ENCODE measurements at regions not wholly inside any gene's neighbourhood (a gene's known extent, or its start where the extent isn't known, plus 50 kb on each side); places are given as distances from the start of the nearest gene placed in this dataset.

- WGBS, 5 donors = 80 to 86% (median 84%) methylated on average over 5 of the region's 5 CpGs
- H3K9me3 ChIP-seq = no peaks in the 10 kb centered on the region
- H3K4me3 ChIP-seq = no peak overlapping the region
- no peak overlapping the region for H3K27ac ChIP-seq
- no peak for DNase-seq
- no peaks in the 10 kb centered on the region for H3K4me1 ChIP-seq
- TF ChIP-seq CTCF (IDR thresholded peaks at IDR 0.05 in 8 of 11, conservative IDR thresholded peaks at IDR 0.05 in 3 of 11) (no peak), POLR2AphosphoS5 (IDR thresholded peaks at IDR 0.05) (no peak)
- intact Hi-C loops (cut with DNase I; ENCODE audit: low total_unique reads) = no loop called here
- no peaks in the 10 kb centered on the region for H3K36me3 ChIP-seq
- peaks cover 0 to 46% (median 0%) of the 10 kb centered on the region in 7 donors for H3K27me3 ChIP-seq (replicated peaks in 1 of 7)
Observed at GRCh38 chr2:235155163-235155562, 203.3 kb downstream of the SH3BP4 start.

- intact Hi-C loops (cut with DNase I; ENCODE audit: low total_unique reads) = no loop called here
- no peaks in the 10 kb centered on the region for H3K36me3 ChIP-seq
- no peak for DNase-seq
- no peaks in the 10 kb centered on the region for H3K4me1 ChIP-seq
- WGBS, 5 donors = 87 to 95% (median 92%) methylated on average over 5 of the region's 5 CpGs
- no peaks in the 10 kb centered on the region for H3K9me3 ChIP-seq
- H3K4me3 ChIP-seq = no peak overlapping the region
- peaks cover 0 to 46% (median 0%) of the 10 kb centered on the region in 7 donors for H3K27me3 ChIP-seq (replicated peaks in 1 of 7)
- H3K27ac ChIP-seq = no peak overlapping the region
- TF ChIP-seq CTCF (IDR thresholded peaks at IDR 0.05 in 8 of 11, conservative IDR thresholded peaks at IDR 0.05 in 3 of 11) (no peak), POLR2A (IDR thresholded peaks at IDR 0.05) (no peak), POLR2AphosphoS5 (IDR thresholded peaks at IDR 0.05) (no peak)
Observed at GRCh38 chr2:235156055-235156454, 204.2 kb downstream of the SH3BP4 start.

GRCh38 chr2:235157746-235158482, 206.1 kb downstream of the SH3BP4 start:
- H3K36me3 ChIP-seq = no peaks in the 10 kb centered on the region
- no peak overlapping the region for H3K27ac ChIP-seq
- peaks cover 0 to 40% (median 0%) of the 10 kb centered on the region in 7 donors for H3K27me3 ChIP-seq (replicated peaks in 1 of 7)
- no peaks in the 10 kb centered on the region for H3K4me1 ChIP-seq
- intact Hi-C loops (cut with DNase I; ENCODE audit: low total_unique reads) = no loop called here
- no peak overlapping the region for H3K4me3 ChIP-seq
- TF ChIP-seq CTCF (IDR thresholded peaks at IDR 0.05 in 8 of 11, conservative IDR thresholded peaks at IDR 0.05 in 3 of 11) (no peak), POLR2AphosphoS5 (IDR thresholded peaks at IDR 0.05) (no peak), POLR2A (IDR thresholded peaks at IDR 0.05) (no peak)
- DNase-seq = no peak
- WGBS, 5 donors = 83 to 85% (median 84%) methylated on average over 9 of the region's 9 CpGs
- H3K9me3 ChIP-seq = no peaks in the 10 kb centered on the region

- TF ChIP-seq POLR2A (IDR thresholded peaks at IDR 0.05) (no peak), CTCF (IDR thresholded peaks at IDR 0.05 in 8 of 11, conservative IDR thresholded peaks at IDR 0.05 in 3 of 11) (no peak), POLR2AphosphoS5 (IDR thresholded peaks at IDR 0.05) (no peak)
- H3K36me3 ChIP-seq = no peaks in the 10 kb centered on the region
- no peaks in the 10 kb centered on the region for H3K4me1 ChIP-seq
- H3K9me3 ChIP-seq = no peaks in the 10 kb centered on the region
- DNase-seq = no peak
- WGBS, 5 donors = 68 to 82% (median 78%) methylated on average over 7 of the region's 7 CpGs
- intact Hi-C loops (cut with DNase I; ENCODE audit: low total_unique reads) = no loop called here
- no peak overlapping the region for H3K27ac ChIP-seq
- H3K27me3 ChIP-seq (replicated peaks in 1 of 7) = peaks cover 0 to 31% (median 0%) of the 10 kb centered on the region in 7 donors
- no peak overlapping the region for H3K4me3 ChIP-seq
Observed at GRCh38 chr2:235160281-235160810, 208.5 kb downstream of the SH3BP4 start.

Data from spleen (tissue), 11 donors.